ENCODE measurements at regions not wholly inside any gene's neighbourhood (a gene's known extent, or its start where the extent isn't known, plus 50 kb on each side); places are given as distances from the start of the nearest gene placed in this dataset.
"Not testable (repeated sequence)": the region's sequence is repeated elsewhere in the genome, so short reads cannot be mapped to it uniquely, and the experiment has no call there.

GRCh38 chr20:55678970-55679667 is 326.2 kb downstream of the CBLN4 start:
- DNase-seq, result no peak

DNA sequence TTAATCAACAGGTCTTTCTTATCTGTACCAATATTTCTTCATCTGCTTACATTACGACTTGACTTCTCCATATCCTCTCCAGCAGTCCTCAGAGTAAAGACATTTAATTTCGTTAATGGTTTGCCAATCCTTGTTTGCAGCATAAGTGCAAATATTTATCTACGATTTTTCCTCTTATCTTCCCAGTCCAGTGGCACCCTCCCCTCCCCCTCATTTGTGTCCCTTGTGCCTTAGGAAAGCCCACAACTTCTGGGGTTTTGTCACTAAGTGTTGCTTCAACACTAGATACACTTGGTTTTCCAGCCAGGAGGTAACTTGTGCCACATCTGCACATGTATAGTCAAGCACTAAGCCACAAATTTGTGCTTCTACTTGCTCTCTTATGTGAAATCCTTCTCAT is 327.2 kb downstream of the CBLN4 start:
- no peak for DNase-seq

DNA sequence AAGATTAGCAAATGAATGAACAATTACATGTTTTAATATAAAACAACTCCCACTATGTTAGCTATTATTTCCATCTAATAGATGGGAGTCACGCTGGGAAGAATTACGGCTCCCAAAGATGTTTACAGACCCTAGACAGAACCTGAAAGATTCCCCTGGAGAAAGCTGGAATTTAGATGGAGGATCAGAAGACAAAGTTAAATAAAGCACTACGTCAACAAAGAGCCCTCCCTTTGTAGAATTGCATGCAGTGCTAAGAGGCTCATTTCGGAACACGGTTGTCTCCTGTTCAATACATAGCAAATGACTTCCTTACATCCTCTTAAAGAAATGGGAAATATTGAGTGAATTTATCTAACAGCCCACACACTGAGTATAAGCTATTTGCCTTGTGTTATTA is 328.3 kb downstream of the CBLN4 start:
- DNase-seq, result no peak

- no peak for DNase-seq
Measured at GRCh38 chr20:55676097-55676496, 329.2 kb downstream of the CBLN4 start.

DNA sequence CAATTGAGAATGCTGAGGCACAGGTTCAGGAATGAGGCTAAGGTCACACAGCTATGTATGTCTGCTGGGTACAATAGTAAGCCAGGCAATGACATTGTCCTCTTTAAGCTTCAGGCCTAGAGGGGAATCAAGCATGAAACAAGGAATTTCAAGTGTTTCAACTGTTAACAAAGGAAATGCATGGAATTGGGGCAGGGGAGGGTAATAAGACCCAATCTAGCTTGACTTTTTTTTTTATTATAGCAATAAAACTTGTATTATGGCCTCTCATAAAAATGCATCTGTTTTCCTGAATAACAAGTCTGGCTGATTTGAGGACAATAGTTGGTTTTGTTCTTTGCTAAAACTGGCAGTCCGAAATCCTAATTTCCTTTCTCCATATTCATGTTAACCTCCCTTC is 336.7 kb downstream of the CBLN4 start:
- no peak for DNase-seq

- no peak for DNase-seq
Measured at GRCh38 chr20:55667955-55668354, 337.4 kb downstream of the CBLN4 start.

- no peak for DNase-seq
Measured at GRCh38 chr20:55667024-55667423, 338.3 kb downstream of the CBLN4 start.

DNA sequence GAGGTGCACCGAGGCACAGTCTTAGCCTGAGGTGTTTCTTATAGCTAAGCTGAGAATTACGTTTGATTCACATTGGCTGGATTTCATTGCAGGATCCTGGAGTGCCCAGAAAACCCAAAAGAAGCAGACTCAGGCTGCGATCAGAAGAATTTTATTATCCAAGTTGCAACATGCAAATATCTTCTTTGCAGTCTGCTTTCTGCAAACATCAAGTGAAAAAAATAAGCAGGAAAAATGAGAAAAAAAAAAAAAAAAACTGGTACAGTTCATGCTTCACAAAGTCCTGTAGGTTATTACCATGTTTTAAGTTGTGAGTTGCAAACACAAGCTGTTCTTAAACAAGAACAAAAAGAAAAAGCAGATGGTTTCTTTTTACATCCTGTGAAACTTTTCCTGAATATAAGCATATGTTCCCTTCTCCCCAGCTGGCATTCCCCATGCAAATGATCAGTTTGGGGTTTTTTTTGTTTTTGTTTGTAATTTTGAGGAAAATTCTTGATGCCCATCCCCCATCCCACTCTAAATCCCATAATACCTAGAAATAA is 349.0 kb downstream of the CBLN4 start:
- DNase-seq, result no peak

GRCh38 chr20:55650657-55651360 is 354.5 kb downstream of the CBLN4 start:
- DNase-seq, result no peak

GRCh38 chr20:55649254-55649653 is 356.1 kb downstream of the CBLN4 start:
- DNase-seq, result no peak

GRCh38 chr20:55646851-55647250 is 358.5 kb downstream of the CBLN4 start:
- no peak for DNase-seq

DNA sequence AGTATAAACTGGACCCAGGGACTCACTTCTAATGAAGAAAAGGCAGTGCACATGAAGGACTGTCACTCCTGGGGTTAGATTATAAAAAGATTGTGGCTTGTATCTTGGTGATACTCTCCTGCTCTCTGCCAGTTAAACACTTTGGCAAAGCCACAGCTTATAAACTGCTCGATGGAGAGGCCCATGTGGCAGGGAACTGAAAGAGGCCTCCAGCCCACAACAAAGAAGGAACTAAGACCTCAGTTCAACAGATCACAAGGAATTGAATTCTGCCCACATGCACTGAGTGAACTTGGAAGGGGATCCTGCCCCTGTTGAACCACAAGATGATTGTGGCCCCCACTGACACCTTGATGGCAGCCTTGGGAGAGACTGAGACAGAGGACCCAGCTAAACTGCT is 363.8 kb downstream of the CBLN4 start:
- DNase-seq, result no peak

- DNase-seq, result no peak
Measured at GRCh38 chr20:55635870-55636269, 369.4 kb downstream of the CBLN4 start.

DNA sequence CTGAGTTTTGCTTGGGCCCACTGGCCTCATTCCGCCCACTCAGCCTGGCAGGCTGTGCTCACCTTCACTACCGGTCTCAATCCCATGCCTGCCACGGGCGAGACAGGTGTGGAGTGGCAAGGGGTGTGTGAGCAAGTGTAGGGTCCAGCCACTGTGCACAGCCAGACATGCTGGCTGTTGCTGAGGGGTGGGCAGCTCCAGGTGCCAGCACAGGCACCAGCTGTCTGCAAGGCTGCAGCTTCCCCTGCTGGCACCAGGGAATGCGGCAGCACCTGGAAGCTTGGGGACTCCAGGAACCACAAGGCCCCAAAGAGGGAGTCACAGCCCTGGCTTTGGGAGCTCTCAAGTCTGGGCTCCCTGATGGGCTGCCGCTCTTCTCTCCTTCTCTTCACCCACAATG is 372.7 kb downstream of the CBLN4 start:
- DNase-seq, result no peak

- DNase-seq, result not testable (repeated sequence)
Measured at GRCh38 chr20:55629143-55629542, 376.2 kb downstream of the CBLN4 start.

- no peak for DNase-seq
Measured at GRCh38 chr20:55626716-55627115, 378.6 kb downstream of the CBLN4 start.

GRCh38 chr20:55616367-55616766 is 389.0 kb downstream of the CBLN4 start:
- no peak for DNase-seq

- no peak for DNase-seq
Measured at GRCh38 chr20:55615818-55616217, 389.5 kb downstream of the CBLN4 start.

GRCh38 chr20:55614220-55614757 is 391.0 kb downstream of the CBLN4 start:
- no peak for DNase-seq

GRCh38 chr20:55610756-55611155 is 394.6 kb downstream of the CBLN4 start:
- DNase-seq, result no peak

GRCh38 chr20:55605594-55605993 is 399.7 kb downstream of the CBLN4 start:
- DNase-seq, result no peak

DNA sequence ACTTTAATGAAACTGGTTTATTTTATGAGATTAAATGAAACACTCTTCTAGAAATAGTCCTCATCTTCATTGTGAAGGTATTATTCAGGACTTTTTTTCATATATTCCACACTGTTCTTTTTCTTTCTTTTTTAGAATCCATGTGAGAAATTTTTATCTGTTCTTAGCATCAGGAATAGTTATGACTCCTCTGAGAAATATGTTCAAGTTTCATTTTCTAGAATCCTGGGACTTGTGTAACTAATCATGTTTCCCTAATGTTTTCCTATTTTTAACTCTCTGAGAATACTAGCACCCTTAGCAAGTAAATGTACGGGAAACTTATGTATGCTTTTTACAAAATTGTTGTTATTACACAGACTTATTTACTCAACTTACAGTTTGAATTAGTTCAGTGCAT is 407.8 kb downstream of the CBLN4 start:
- no peak for DNase-seq

GRCh38 chr20:55596431-55596830 is 408.9 kb downstream of the CBLN4 start:
- DNase-seq, result no peak

DNA sequence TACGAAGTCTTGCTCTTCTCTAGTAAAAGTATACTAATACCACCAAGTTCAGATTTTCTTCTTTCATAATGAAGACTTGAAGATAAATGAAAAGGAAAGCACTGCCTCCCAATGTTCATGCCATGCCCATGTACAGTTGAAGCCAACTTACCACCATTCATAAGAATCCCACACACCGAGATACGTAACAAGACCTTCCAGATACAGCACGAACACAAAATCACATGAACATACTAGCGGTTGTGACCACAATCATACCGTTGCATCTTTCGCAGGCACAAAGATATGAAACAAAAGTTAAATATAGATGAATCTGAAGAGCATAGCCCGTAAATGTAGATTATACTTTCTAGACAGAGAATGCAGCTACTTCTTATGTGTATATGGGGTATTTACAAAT is 412.5 kb downstream of the CBLN4 start:
- DNase-seq, result no peak

All from GDM1 (cell line).